HepG2 (cell line): ENCODE measurements at regions not wholly inside any gene's neighbourhood (a gene's known extent, or its start where the extent isn't known, plus 50 kb on each side); places are given as distances from the start of the nearest gene placed in this dataset.

ENCODE experiments used
- ATAC-seq: fragments of 200-7000 bp; cut with Tn5 transposase; 3 replicates; pipeline ENCODE4 v1.9.1; 2020; ENCODE audit warnings: mild to moderate bottlenecking, moderate library complexity
- BruUV-seq: library from RNA; stranded (reverse); fragments of 400-500 nt; replicated peaks from 2 replicates; lab custom pipeline; 2021; lab: Mats Ljungman, UMichigan
- CTCF ChIA-PET: fragments of 300-600 bp; formaldehyde crosslinking; extraction: SDS; loops from one replicate; lab custom pipeline; 2021; ENCODE audit warnings: low total read pairs, inconsistent platforms, low intra/inter-chr PET ratio; lab: Yijun Ruan, JAX
- POLR2A ChIA-PET: fragments of 350-600 bp; sonication (Branson Sonifier 250); formaldehyde crosslinking; loops from one replicate; lab custom pipeline; 2020; ENCODE audit warnings: antibody characterized with exemption, inconsistent platforms; lab: Yijun Ruan, JAX
- DNase-seq: peaks from one replicate; pipeline ENCODE4 v3.0.0-alpha.2; 2015; ENCODE audit warnings: low spot score
- FAIRE-seq: peaks from 3 replicates; lab custom pipeline; 2011; peaks lifted over from hg19 to GRCh38; lab: Jason Lieb, UNC
- H2AFZ ChIP-seq: one replicate; pipeline ENCODE4 v1.6.1; 2011; ENCODE audit warnings: low read length, inconsistent platforms
- H3K27ac ChIP-seq: fragments of 300-600 bp; 3 replicates; pipeline ENCODE4 v1.8.0; 2011; ENCODE audit warnings: mixed run types, mild to moderate bottlenecking, mixed read lengths, low read length, inconsistent platforms; ENCODE audit not compliant: insufficient read depth; ENCODE audit errors: extremely low read length
- H3K27me3 ChIP-seq, 2 experiments: fragments of 200-600 bp in 1 of 2; 2 replicates in 1 of 2; 3 replicates in 1 of 2; pipeline versions ENCODE4 v1.6.0 to v1.8.0; 2011; ENCODE audit warnings: low read length in 2 of 2, mild to moderate bottlenecking in 2 of 2, moderate library complexity in 2 of 2, inconsistent platforms in 1 of 2; ENCODE audit not compliant: insufficient read depth in 2 of 2, control insufficient read depth in 1 of 2
- H3K36me3 ChIP-seq, 2 experiments: fragments of 200-600 bp in 1 of 2; replicated peaks in 1 of 2; 2 replicates in 1 of 2; 3 replicates in 1 of 2; pipeline versions ENCODE4 v1.5.1 to v1.8.0; 2011; ENCODE audit warnings: low read length in 2 of 2, inconsistent platforms in 1 of 2; ENCODE audit not compliant: insufficient read depth in 2 of 2, control insufficient read depth in 1 of 2
- H3K4me1 ChIP-seq: 2 replicates; pipeline ENCODE4 v1.5.1; 2012; ENCODE audit warnings: low read length, inconsistent platforms; ENCODE audit not compliant: insufficient read depth
- H3K4me2 ChIP-seq: 2 replicates; pipeline ENCODE4 v1.6.0; 2011; ENCODE audit warnings: low read depth, low read length, inconsistent platforms
- H3K4me3 ChIP-seq, 3 experiments: fragments of 200-600 bp in 1 of 3; sonication (generic), shearing (Covaris generic) in 1 of 3; replicated peaks in 1 of 3; 2 replicates each; pipeline ENCODE4 v1.5.1; 2011 to 2016; ENCODE audit warnings: low read length in 3 of 3, inconsistent platforms in 2 of 3, low read depth in 2 of 3, mild to moderate bottlenecking in 2 of 3, control low read depth in 1 of 3, mixed read lengths in 1 of 3; ENCODE audit not compliant: insufficient read depth in 1 of 3
- H3K79me2 ChIP-seq: one replicate; pipeline ENCODE4 v1.6.1; 2011; ENCODE audit warnings: low read length, inconsistent platforms; ENCODE audit not compliant: insufficient read depth
- H3K9ac ChIP-seq: 2 replicates; pipeline ENCODE4 v1.6.0; 2011; ENCODE audit warnings: mild to moderate bottlenecking, low read depth, low read length, inconsistent platforms; ENCODE audit not compliant: insufficient read depth
- H3K9me3 ChIP-seq: 2 replicates; pipeline ENCODE4 v1.5.1; 2012; ENCODE audit warnings: mild to moderate bottlenecking, low read length
- H4K20me1 ChIP-seq: 2 replicates; pipeline ENCODE4 v1.6.0; 2011; ENCODE audit warnings: inconsistent platforms, mild to moderate bottlenecking, low read length, moderate library complexity; ENCODE audit not compliant: insufficient read depth
- CHCHD3 ChIP-seq: sonication (generic); formaldehyde crosslinking; IDR thresholded peaks from 2 replicates; pipeline ENCODE4 v1.8.0; 2022; ENCODE audit warnings: mild to moderate bottlenecking, missing genetic modification reagents, moderate library complexity
- FOXO1 ChIP-seq: sonication (generic); formaldehyde crosslinking; IDR thresholded peaks from 2 replicates; pipeline ENCODE4 v1.4.0; 2020; ENCODE audit warnings: missing genetic modification reagents
- SMAD3 ChIP-seq: sonication (generic); formaldehyde crosslinking; IDR thresholded peaks from 2 replicates; pipeline ENCODE4 v1.4.0; 2020; ENCODE audit warnings: missing genetic modification reagents
- SMAD9 ChIP-seq: sonication (generic); formaldehyde crosslinking; IDR thresholded peaks from 2 replicates; pipeline ENCODE4 v1.5.1; 2020; ENCODE audit warnings: mild to moderate bottlenecking, missing genetic modification reagents
- SOX13 ChIP-seq, 3 experiments: fragments of 450-650 bp in 1 of 3; sonication (generic) in 1 of 3; formaldehyde crosslinking in 1 of 3; IDR thresholded peaks in 2 of 3; conservative IDR thresholded peaks in 1 of 3; 2 replicates each; pipeline versions ENCODE4 v1.5.0 to v1.6.1; 2016 to 2020; ENCODE audit warnings: antibody characterized with exemption in 1 of 3, mild to moderate bottlenecking in 1 of 3, missing compliant biosample characterization in 1 of 3, missing genetic modification reagents in 1 of 3, moderate library complexity in 1 of 3
- SP140L ChIP-seq: sonication (generic); formaldehyde crosslinking; IDR thresholded peaks from 2 replicates; pipeline ENCODE4 v1.4.0; 2020; ENCODE audit warnings: missing genetic modification reagents, borderline replicate concordance
- SRY ChIP-seq: sonication (generic); formaldehyde crosslinking; IDR thresholded peaks from 2 replicates; pipeline ENCODE4 v1.8.0; 2022; ENCODE audit warnings: mild to moderate bottlenecking, missing genetic modification reagents
- SUZ12 ChIP-seq: fragments of 150-350 bp; IDR thresholded peaks from 2 replicates; pipeline ENCODE4 v1.6.1; 2014; ENCODE audit warnings: low read depth, low read length
- TCF12 ChIP-seq, 2 experiments: fragments of 450-650 bp in 1 of 2; sonication (generic) in 1 of 2; formaldehyde crosslinking in 1 of 2; IDR thresholded peaks; 2 replicates each; pipeline versions ENCODE4 v1.6.1 to v1.8.0; 2017 to 2022; ENCODE audit warnings: antibody characterized with exemption in 1 of 2, mild to moderate bottlenecking in 1 of 2, missing genetic modification reagents in 1 of 2, moderate library complexity in 1 of 2
- ZNF44 ChIP-seq: sonication (generic); formaldehyde crosslinking; IDR thresholded peaks from 2 replicates; pipeline ENCODE4 v1.5.1; 2020; ENCODE audit warnings: mild to moderate bottlenecking, missing genetic modification reagents
- ZNF496 ChIP-seq: sonication (generic); formaldehyde crosslinking; IDR thresholded peaks from 2 replicates; pipeline ENCODE4 v1.8.1; 2023; ENCODE audit warnings: mild to moderate bottlenecking, moderate library complexity, missing genetic modification reagents; ENCODE audit not compliant: insufficient replicate concordance
- ZNF562 ChIP-seq: sonication (generic); formaldehyde crosslinking; IDR thresholded peaks from 2 replicates; pipeline ENCODE4 v1.8.0; 2022; ENCODE audit warnings: missing genetic modification reagents, borderline replicate concordance
- WGBS: methylation state at CpG from one replicate; pipeline ENCODE4 v1.1.6; 2017; ENCODE audit warnings: low lambda C conversion rate; 5-methylcytosine and 5-hydroxymethylcytosine counted together
- in situ Hi-C: cut with HindIII; loops from 2 replicates; pipeline ENCODE4 v1.10.0; 2017; ENCODE audit warnings: low pct_unique_long_range_greater_than_20kb; ENCODE audit not compliant: extremely low pct_ligation_motif_present
- intact Hi-C: fragments of 100-400 bp; cut with micrococcal nuclease; formaldehyde crosslinking; loops from one replicate; pipeline ENCODE4 v1.10.0; 2022; ENCODE audit not compliant: unreplicated experiment
- TF ChIP-seq, protein P1 (sequence below): sonication (generic); formaldehyde crosslinking; IDR thresholded peaks from 2 replicates; pipeline ENCODE4 v1.4.0; 2020; ENCODE audit warnings: mild to moderate bottlenecking, missing genetic modification reagents
- TF ChIP-seq, protein P2 (sequence below), 2 experiments: sonication (generic) in 1 of 2; formaldehyde crosslinking in 1 of 2; IDR thresholded peaks; 2 replicates each; pipeline versions ENCODE4 v1.5.1 to v1.6.1; 2011 to 2020; ENCODE audit warnings: borderline replicate concordance in 1 of 2, low read depth in 1 of 2, low read length in 1 of 2, mild to moderate bottlenecking in 1 of 2, missing genetic modification reagents in 1 of 2, moderate library complexity in 1 of 2
- TF ChIP-seq, protein P3 (sequence below): sonication (generic); formaldehyde crosslinking; IDR thresholded peaks from 2 replicates; pipeline ENCODE4 v1.8.0; 2022; ENCODE audit warnings: missing genetic modification reagents, low read depth, mild to moderate bottlenecking, borderline replicate concordance

DNA sequence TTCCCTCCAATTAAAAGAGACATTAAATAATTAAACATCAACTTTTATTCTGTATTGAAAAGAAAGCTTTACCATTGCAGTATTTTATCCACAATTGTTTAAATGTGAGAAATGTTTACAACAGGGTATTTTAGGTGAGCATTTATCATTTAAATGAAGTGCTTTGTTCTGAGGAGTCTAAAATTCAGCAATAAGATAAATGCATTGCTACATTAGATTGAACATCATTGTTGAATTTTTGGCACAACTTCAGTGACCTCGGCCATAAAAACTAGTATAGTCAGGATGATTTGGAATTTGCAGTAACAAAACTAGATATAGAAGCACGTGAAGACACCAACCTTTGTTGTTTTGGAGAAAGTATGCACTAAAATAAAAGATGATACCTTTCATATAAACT lies 692.9 kb downstream of the USP25 start:
- Histone ChIP-seq H4K20me1 (no peaks in the 10 kb centered on the region), H3K36me3 (no peaks in the 10 kb centered on the region), H3K79me2 (no peaks in the 10 kb centered on the region), H3K27ac (no peak overlapping the region), H3K9ac (no peak overlapping the region), H3K9me3 (no peaks in the 10 kb centered on the region), H2AFZ (no peak overlapping the region), H3K4me2 (no peak overlapping the region), H3K27me3 (no peaks in the 10 kb centered on the region), H3K4me1 (peaks cover 16% of the 10 kb centered on the region), H3K4me3 (no peak overlapping the region)
- in situ Hi-C loops (no loop called here), intact Hi-C loops (no loop called here)
- POLR2A ChIA-PET, result no interaction called here
- TF ChIP-seq SRY (CRISPR knock-in tag), result no peak
- TF ChIP-seq ZNF562 (CRISPR knock-in tag), result no peak
- TF ChIP-seq ZNF496 (CRISPR knock-in tag), result no peak
- TF ChIP-seq SUZ12, result no peak
- TF ChIP-seq, protein P1, sequence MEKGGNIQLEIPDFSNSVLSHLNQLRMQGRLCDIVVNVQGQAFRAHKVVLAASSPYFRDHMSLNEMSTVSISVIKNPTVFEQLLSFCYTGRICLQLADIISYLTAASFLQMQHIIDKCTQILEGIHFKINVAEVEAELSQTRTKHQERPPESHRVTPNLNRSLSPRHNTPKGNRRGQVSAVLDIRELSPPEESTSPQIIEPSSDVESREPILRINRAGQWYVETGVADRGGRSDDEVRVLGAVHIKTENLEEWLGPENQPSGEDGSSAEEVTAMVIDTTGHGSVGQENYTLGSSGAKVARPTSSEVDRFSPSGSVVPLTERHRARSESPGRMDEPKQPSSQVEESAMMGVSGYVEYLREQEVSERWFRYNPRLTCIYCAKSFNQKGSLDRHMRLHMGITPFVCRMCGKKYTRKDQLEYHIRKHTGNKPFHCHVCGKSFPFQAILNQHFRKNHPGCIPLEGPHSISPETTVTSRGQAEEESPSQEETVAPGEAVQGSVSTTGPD (CRISPR knock-in tag), result no peak
- TF ChIP-seq FOXO1 (CRISPR knock-in tag), result no peak
- TF ChIP-seq CHCHD3 (CRISPR knock-in tag), result no peak
- ATAC-seq, result no peak
- FAIRE-seq, result no peak
- CTCF ChIA-PET, result no interaction called here
- WGBS, result 2% methylated on average over 2 of the region's 2 CpGs
- BruUV-seq, result no TSS peak
- DNase-seq, result no peak

DNA sequence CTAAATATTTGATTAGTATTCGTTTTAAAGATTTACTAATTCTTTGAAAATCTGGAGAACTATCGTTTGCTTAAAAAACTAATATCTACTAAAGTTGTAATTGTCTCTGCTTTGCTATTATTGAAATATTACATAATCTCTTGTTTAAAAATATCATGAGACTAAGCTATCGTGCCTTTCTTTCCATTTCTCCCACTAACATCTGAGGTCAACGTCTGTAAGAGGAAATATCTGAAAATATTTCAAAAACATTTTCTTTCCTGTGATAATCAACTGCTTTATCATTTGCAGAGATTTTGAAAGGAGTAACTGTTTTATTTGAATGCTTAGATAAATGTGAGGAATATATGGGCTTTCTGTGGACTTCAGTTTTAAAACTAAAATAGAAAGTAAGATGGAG lies 694.1 kb downstream of the USP25 start:
- Histone ChIP-seq H3K9ac (no peak overlapping the region), H3K4me2 (no peak overlapping the region), H3K79me2 (no peaks in the 10 kb centered on the region), H3K9me3 (no peaks in the 10 kb centered on the region), H3K4me1 (peaks cover 16% of the 10 kb centered on the region), H3K27ac (no peak overlapping the region), H3K4me3 (no peak overlapping the region), H4K20me1 (no peaks in the 10 kb centered on the region), H3K27me3 (no peaks in the 10 kb centered on the region), H3K36me3 (no peaks in the 10 kb centered on the region), H2AFZ (no peak overlapping the region)
- ChIA-PET POLR2A (no interaction called here), CTCF (no interaction called here)
- BruUV-seq, result no TSS peak
- intact Hi-C loops (no loop called here), in situ Hi-C loops (no loop called here)
- DNase-seq (no peak), ATAC-seq (no peak), FAIRE-seq (no peak)
- WGBS, result 9% methylated on average over 4 of the region's 4 CpGs
- TF ChIP-seq SMAD3 (CRISPR knock-in tag), result no peak
- TF ChIP-seq, protein P2, sequence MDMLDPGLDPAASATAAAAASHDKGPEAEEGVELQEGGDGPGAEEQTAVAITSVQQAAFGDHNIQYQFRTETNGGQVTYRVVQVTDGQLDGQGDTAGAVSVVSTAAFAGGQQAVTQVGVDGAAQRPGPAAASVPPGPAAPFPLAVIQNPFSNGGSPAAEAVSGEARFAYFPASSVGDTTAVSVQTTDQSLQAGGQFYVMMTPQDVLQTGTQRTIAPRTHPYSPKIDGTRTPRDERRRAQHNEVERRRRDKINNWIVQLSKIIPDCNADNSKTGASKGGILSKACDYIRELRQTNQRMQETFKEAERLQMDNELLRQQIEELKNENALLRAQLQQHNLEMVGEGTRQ (IDR thresholded peaks at IDR 0.05; ENCODE audit: low read depth, low read length), result no peak
- TF ChIP-seq, protein P2 (CRISPR knock-in tag; IDR thresholded peaks at IDR 0.05; ENCODE audit: borderline replicate concordance), result no peak
- TF ChIP-seq, protein P3, sequence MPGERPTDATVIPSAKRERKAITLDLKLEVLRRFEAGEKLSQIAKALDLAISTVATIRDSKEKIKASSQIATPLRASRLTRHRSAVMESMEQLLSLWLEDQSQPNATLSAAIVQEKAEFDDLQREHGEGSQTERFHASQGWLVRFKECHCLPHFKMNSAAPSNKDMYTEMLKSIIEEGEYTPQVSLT (CRISPR knock-in tag), result no peak
- no peak for TF ChIP-seq SOX13 (IDR thresholded peaks at IDR 0.05)
- TF ChIP-seq SOX13 (CRISPR knock-in tag; conservative IDR thresholded peaks at IDR 0.05 in 1 of 2, IDR thresholded peaks at IDR 0.05 in 1 of 2), result no peak
- no peak for TF ChIP-seq SMAD9 (CRISPR knock-in tag)
- TF ChIP-seq TCF12 (IDR thresholded peaks at IDR 0.05), result no peak
- no peak for TF ChIP-seq TCF12 (CRISPR knock-in tag; IDR thresholded peaks at IDR 0.05)
- TF ChIP-seq ZNF44, result no peak
- TF ChIP-seq SP140L (CRISPR knock-in tag), result no peak
